ENCODE measurements at regions not wholly inside any gene's neighbourhood (a gene's known extent, or its start where the extent isn't known, plus 50 kb on each side); places are given as distances from the start of the nearest gene placed in this dataset.
"Not testable (repeated sequence)": the region's sequence is repeated elsewhere in the genome, so short reads cannot be mapped to it uniquely, and the experiment has no call there.

GRCh38 chrX:830532-830931 is 199.9 kb downstream of the SHOX start:
- Histone ChIP-seq H3K9me3 (ENCODE audit: control insufficient read depth in 2 of 2, low read length in 2 of 2) (no peaks in the 10 kb centered on the region), H3K9ac (ENCODE audit: low read depth in 1 of 2, low read length in 2 of 2) (no peak overlapping the region), H3K4me3 (ENCODE audit: low read length in 2 of 2) (no peak overlapping the region), H3K27me3 (ENCODE audit: control insufficient read depth in 2 of 2, insufficient read depth in 2 of 2, low read length in 2 of 2) (no peaks in the 10 kb centered on the region), H3K27ac (ENCODE audit: low read depth in 2 of 2, low read length in 2 of 2) (no peak overlapping the region), H3K4me1 (ENCODE audit: control insufficient read depth in 2 of 2, insufficient read depth in 2 of 2, low read length in 2 of 2) (no peaks in the 10 kb centered on the region), H3K36me3 (ENCODE audit: control insufficient read depth in 2 of 2, insufficient read depth in 2 of 2, low read length in 2 of 2) (no peaks in the 10 kb centered on the region)

- Histone ChIP-seq H3K27ac (ENCODE audit: low read depth in 2 of 2, low read length in 2 of 2) (no peak overlapping the region), H3K27me3 (ENCODE audit: control insufficient read depth in 2 of 2, insufficient read depth in 2 of 2, low read length in 2 of 2) (no peaks in the 10 kb centered on the region), H3K36me3 (ENCODE audit: control insufficient read depth in 2 of 2, insufficient read depth in 2 of 2, low read length in 2 of 2) (no peaks in the 10 kb centered on the region), H3K4me3 (ENCODE audit: low read length in 2 of 2) (no peak overlapping the region), H3K9ac (ENCODE audit: low read depth in 1 of 2, low read length in 2 of 2) (no peak overlapping the region), H3K4me1 (ENCODE audit: control insufficient read depth in 2 of 2, insufficient read depth in 2 of 2, low read length in 2 of 2) (no peaks in the 10 kb centered on the region), H3K9me3 (ENCODE audit: control insufficient read depth in 2 of 2, low read length in 2 of 2) (no peaks in the 10 kb centered on the region)
Observed at GRCh38 chrX:829145-829544, 198.6 kb downstream of the SHOX start.

GRCh38 chrX:828411-828959 is 197.9 kb downstream of the SHOX start:
- Histone ChIP-seq H3K4me3 (ENCODE audit: low read length in 2 of 2) (no peak overlapping the region), H3K36me3 (ENCODE audit: control insufficient read depth in 2 of 2, insufficient read depth in 2 of 2, low read length in 2 of 2) (no peaks in the 10 kb centered on the region), H3K9ac (ENCODE audit: low read depth in 1 of 2, low read length in 2 of 2) (no peak overlapping the region), H3K4me1 (ENCODE audit: control insufficient read depth in 2 of 2, insufficient read depth in 2 of 2, low read length in 2 of 2) (no peaks in the 10 kb centered on the region), H3K27ac (ENCODE audit: low read depth in 2 of 2, low read length in 2 of 2) (no peak overlapping the region), H3K9me3 (ENCODE audit: control insufficient read depth in 2 of 2, low read length in 2 of 2) (no peaks in the 10 kb centered on the region), H3K27me3 (ENCODE audit: control insufficient read depth in 2 of 2, insufficient read depth in 2 of 2, low read length in 2 of 2) (no peaks in the 10 kb centered on the region)

GRCh38 chrX:826448-826847 is 195.9 kb downstream of the SHOX start:
- Histone ChIP-seq H3K27me3 (ENCODE audit: control insufficient read depth in 2 of 2, insufficient read depth in 2 of 2, low read length in 2 of 2) (no peaks in the 10 kb centered on the region), H3K9ac (ENCODE audit: low read depth in 1 of 2, low read length in 2 of 2) (no peak overlapping the region), H3K27ac (ENCODE audit: low read depth in 2 of 2, low read length in 2 of 2) (no peak overlapping the region), H3K4me3 (ENCODE audit: low read length in 2 of 2) (no peak overlapping the region), H3K9me3 (ENCODE audit: control insufficient read depth in 2 of 2, low read length in 2 of 2) (no peaks in the 10 kb centered on the region), H3K36me3 (ENCODE audit: control insufficient read depth in 2 of 2, insufficient read depth in 2 of 2, low read length in 2 of 2) (no peaks in the 10 kb centered on the region), H3K4me1 (ENCODE audit: control insufficient read depth in 2 of 2, insufficient read depth in 2 of 2, low read length in 2 of 2) (no peaks in the 10 kb centered on the region)

GRCh38 chrX:825991-826390 is 195.4 kb downstream of the SHOX start:
- H3K4me3 ChIP-seq (ENCODE audit: low read length in 2 of 2): no peak overlapping the region
- H3K9ac ChIP-seq (ENCODE audit: low read depth in 1 of 2, low read length in 2 of 2): no peak overlapping the region
- H3K27me3 ChIP-seq (ENCODE audit: control insufficient read depth in 2 of 2, insufficient read depth in 2 of 2, low read length in 2 of 2): no peaks in the 10 kb centered on the region
- H3K27ac ChIP-seq (ENCODE audit: low read depth in 2 of 2, low read length in 2 of 2): no peak overlapping the region
- no peaks in the 10 kb centered on the region for H3K36me3 ChIP-seq (ENCODE audit: control insufficient read depth in 2 of 2, insufficient read depth in 2 of 2, low read length in 2 of 2)
- H3K9me3 ChIP-seq (ENCODE audit: control insufficient read depth in 2 of 2, low read length in 2 of 2): no peaks in the 10 kb centered on the region
- H3K4me1 ChIP-seq (ENCODE audit: control insufficient read depth in 2 of 2, insufficient read depth in 2 of 2, low read length in 2 of 2): no peaks in the 10 kb centered on the region

- H3K9ac ChIP-seq (ENCODE audit: low read depth in 1 of 2, low read length in 2 of 2); H3K4me3 ChIP-seq (ENCODE audit: low read length in 2 of 2); H3K9me3 ChIP-seq (ENCODE audit: control insufficient read depth in 2 of 2, low read length in 2 of 2); H3K4me1 ChIP-seq (ENCODE audit: control insufficient read depth in 2 of 2, insufficient read depth in 2 of 2, low read length in 2 of 2); H3K27ac ChIP-seq (ENCODE audit: low read depth in 2 of 2, low read length in 2 of 2); H3K36me3 ChIP-seq (ENCODE audit: control insufficient read depth in 2 of 2, insufficient read depth in 2 of 2, low read length in 2 of 2); H3K27me3 ChIP-seq (ENCODE audit: control insufficient read depth in 2 of 2, insufficient read depth in 2 of 2, low read length in 2 of 2): not testable (repeated sequence)
Observed at GRCh38 chrX:823073-823472, 192.5 kb downstream of the SHOX start.

GRCh38 chrX:821327-822107 is 190.9 kb downstream of the SHOX start:
- Histone ChIP-seq H3K27me3 (ENCODE audit: control insufficient read depth in 2 of 2, insufficient read depth in 2 of 2, low read length in 2 of 2) (no peaks in the 10 kb centered on the region), H3K4me1 (ENCODE audit: control insufficient read depth in 2 of 2, insufficient read depth in 2 of 2, low read length in 2 of 2) (no peaks in the 10 kb centered on the region), H3K36me3 (ENCODE audit: control insufficient read depth in 2 of 2, insufficient read depth in 2 of 2, low read length in 2 of 2) (no peaks in the 10 kb centered on the region), H3K9ac (ENCODE audit: low read depth in 1 of 2, low read length in 2 of 2) (no peak overlapping the region), H3K27ac (ENCODE audit: low read depth in 2 of 2, low read length in 2 of 2) (no peak overlapping the region), H3K9me3 (ENCODE audit: control insufficient read depth in 2 of 2, low read length in 2 of 2) (no peaks in the 10 kb centered on the region), H3K4me3 (ENCODE audit: low read length in 2 of 2) (no peak overlapping the region)

- Histone ChIP-seq H3K27ac (ENCODE audit: low read depth in 2 of 2, low read length in 2 of 2) (no peak overlapping the region), H3K9me3 (ENCODE audit: control insufficient read depth in 2 of 2, low read length in 2 of 2) (no peaks in the 10 kb centered on the region), H3K27me3 (ENCODE audit: control insufficient read depth in 2 of 2, insufficient read depth in 2 of 2, low read length in 2 of 2) (no peaks in the 10 kb centered on the region), H3K4me3 (ENCODE audit: low read length in 2 of 2) (no peak overlapping the region), H3K9ac (ENCODE audit: low read depth in 1 of 2, low read length in 2 of 2) (no peak overlapping the region), H3K4me1 (ENCODE audit: control insufficient read depth in 2 of 2, insufficient read depth in 2 of 2, low read length in 2 of 2) (no peaks in the 10 kb centered on the region), H3K36me3 (ENCODE audit: control insufficient read depth in 2 of 2, insufficient read depth in 2 of 2, low read length in 2 of 2) (no peaks in the 10 kb centered on the region)
Observed at GRCh38 chrX:819684-820083, 189.1 kb downstream of the SHOX start.

- H3K27me3 ChIP-seq (ENCODE audit: control insufficient read depth in 2 of 2, insufficient read depth in 2 of 2, low read length in 2 of 2): no peaks in the 10 kb centered on the region
- no peak overlapping the region for H3K9ac ChIP-seq (ENCODE audit: low read depth in 1 of 2, low read length in 2 of 2)
- no peaks in the 10 kb centered on the region for H3K9me3 ChIP-seq (ENCODE audit: control insufficient read depth in 2 of 2, low read length in 2 of 2)
- no peak overlapping the region for H3K4me3 ChIP-seq (ENCODE audit: low read length in 2 of 2)
- no peaks in the 10 kb centered on the region for H3K36me3 ChIP-seq (ENCODE audit: control insufficient read depth in 2 of 2, insufficient read depth in 2 of 2, low read length in 2 of 2)
- H3K4me1 ChIP-seq (ENCODE audit: control insufficient read depth in 2 of 2, insufficient read depth in 2 of 2, low read length in 2 of 2): no peaks in the 10 kb centered on the region
- H3K27ac ChIP-seq (ENCODE audit: low read depth in 2 of 2, low read length in 2 of 2): no peak overlapping the region
Observed at GRCh38 chrX:817759-818300, 187.2 kb downstream of the SHOX start.

GRCh38 chrX:817147-817546 is 186.6 kb downstream of the SHOX start:
- not testable (repeated sequence) for H3K9ac ChIP-seq (ENCODE audit: low read depth in 1 of 2, low read length in 2 of 2); H3K4me1 ChIP-seq (ENCODE audit: control insufficient read depth in 2 of 2, insufficient read depth in 2 of 2, low read length in 2 of 2); H3K27ac ChIP-seq (ENCODE audit: low read depth in 2 of 2, low read length in 2 of 2); H3K9me3 ChIP-seq (ENCODE audit: control insufficient read depth in 2 of 2, low read length in 2 of 2); H3K36me3 ChIP-seq (ENCODE audit: control insufficient read depth in 2 of 2, insufficient read depth in 2 of 2, low read length in 2 of 2); H3K4me3 ChIP-seq (ENCODE audit: low read length in 2 of 2); H3K27me3 ChIP-seq (ENCODE audit: control insufficient read depth in 2 of 2, insufficient read depth in 2 of 2, low read length in 2 of 2)
